ENCODE measurements at regions not wholly inside any gene's neighbourhood (a gene's known extent, or its start where the extent isn't known, plus 50 kb on each side); places are given as distances from the start of the nearest gene placed in this dataset.
"Not testable (repeated sequence)": the region's sequence is repeated elsewhere in the genome, so short reads cannot be mapped to it uniquely, and the experiment has no call there.

- no peak for DNase-seq
Measured at GRCh38 chr1:30450818-30451233, 272.6 kb downstream of the MATN1 start.

- no peak for DNase-seq
Measured at GRCh38 chr1:30450148-30450817, 273.1 kb downstream of the MATN1 start.

- DNase-seq: no peak
Measured at GRCh38 chr1:30449428-30450147, 273.8 kb downstream of the MATN1 start.

- no peak for DNase-seq
Measured at GRCh38 chr1:30449003-30449402, 274.4 kb downstream of the MATN1 start.

- DNase-seq: no peak
Measured at GRCh38 chr1:30447701-30448100, 275.7 kb downstream of the MATN1 start.

GRCh38 chr1:30447080-30447479 is 276.3 kb downstream of the MATN1 start:
- no peak for DNase-seq

- no peak for DNase-seq
Measured at GRCh38 chr1:30446508-30446907, 276.9 kb downstream of the MATN1 start.

GRCh38 chr1:30446095-30446494 is 277.3 kb downstream of the MATN1 start:
- DNase-seq: no peak

- DNase-seq: no peak
Measured at GRCh38 chr1:30445449-30445848, 277.9 kb downstream of the MATN1 start.

GRCh38 chr1:30444850-30445249 is 278.5 kb downstream of the MATN1 start:
- no peak for DNase-seq

GRCh38 chr1:30444401-30444800 is 279.0 kb downstream of the MATN1 start:
- DNase-seq: no peak

GRCh38 chr1:30438274-30438673 is 285.1 kb downstream of the MATN1 start:
- not testable (repeated sequence) for DNase-seq

- DNase-seq: no peak
Measured at GRCh38 chr1:30437059-30437576, 286.3 kb downstream of the MATN1 start.

GRCh38 chr1:30427545-30427944 is 295.8 kb downstream of the MATN1 start:
- DNase-seq: no peak

GRCh38 chr1:30425046-30425445 is 298.3 kb downstream of the MATN1 start:
- no peak for DNase-seq

- no peak for DNase-seq
Measured at GRCh38 chr1:30423570-30423969, 299.8 kb downstream of the MATN1 start.

- no peak for DNase-seq
Measured at GRCh38 chr1:30422251-30422650, 301.1 kb downstream of the MATN1 start.

GRCh38 chr1:30420519-30421050 is 302.8 kb downstream of the MATN1 start:
- DNase-seq: no peak

- no peak for DNase-seq
Measured at GRCh38 chr1:30419831-30420230, 303.6 kb downstream of the MATN1 start.

GRCh38 chr1:30418939-30419720 is 304.3 kb downstream of the MATN1 start:
- no peak for DNase-seq

GRCh38 chr1:30418061-30418938 is 305.1 kb downstream of the MATN1 start:
- DNase-seq: no peak

- DNase-seq: no peak
Measured at GRCh38 chr1:30417701-30418046, 305.7 kb downstream of the MATN1 start.

Measured in NCI-H1694 (cell line).